Stimulated activated CD8-positive, alpha-beta memory T cell treated with anti-CD3 and anti-CD28 coated beads, Interleukin-4, amount 100 ng/mL, for 1 hour (primary cell): ENCODE measurements at regions not wholly inside any gene's neighbourhood (a gene's known extent, or its start where the extent isn't known, plus 50 kb on each side); places are given as distances from the start of the nearest gene placed in this dataset.

Experiments
- DNase-seq, 2 donors: peaks; one replicate each; pipeline ENCODE4 v3.0.0-alpha.2; 2020; ENCODE audit warnings: low read depth in 2 of 2, low spot score in 1 of 2

- no peak for DNase-seq
Measured at GRCh38 chr17:65477600-65477999, 83.8 kb downstream of the AXIN2 start.

- DNase-seq = no peak
Measured at GRCh38 chr17:65474660-65475059, 86.8 kb downstream of the AXIN2 start.

- no peak for DNase-seq
Measured at GRCh38 chr17:65473985-65474384, 87.5 kb downstream of the AXIN2 start.

- DNase-seq = no peak
Measured at GRCh38 chr17:65473363-65473762, 88.1 kb downstream of the AXIN2 start.

- DNase-seq = no peak
Measured at GRCh38 chr17:65472666-65473309, 88.7 kb downstream of the AXIN2 start.

GRCh38 chr17:65470783-65471182 lies 90.7 kb downstream of the AXIN2 start:
- no peak for DNase-seq

- DNase-seq = no peak
Measured at GRCh38 chr17:65468321-65468720, 93.1 kb downstream of the AXIN2 start.

GRCh38 chr17:65467156-65467555 lies 94.3 kb downstream of the AXIN2 start:
- no peak for DNase-seq

- DNase-seq = no peak
Measured at GRCh38 chr17:65466547-65466946, 94.9 kb downstream of the AXIN2 start.

GRCh38 chr17:65463242-65463641 lies 98.2 kb downstream of the AXIN2 start:
- DNase-seq = no peak

GRCh38 chr17:65459677-65460347 lies 101.6 kb downstream of the AXIN2 start:
- DNase-seq = no peak

GRCh38 chr17:65457635-65458257 lies 103.7 kb downstream of the AXIN2 start:
- DNase-seq = no peak

GRCh38 chr17:65457183-65457582 lies 104.3 kb downstream of the AXIN2 start:
- DNase-seq = no peak

- no peak for DNase-seq
Measured at GRCh38 chr17:65456368-65457151, 104.9 kb downstream of the AXIN2 start.

- DNase-seq = no peak
Measured at GRCh38 chr17:65455972-65456343, 105.5 kb downstream of the AXIN2 start.

- DNase-seq = no peak
Measured at GRCh38 chr17:65455154-65455971, 106.1 kb downstream of the AXIN2 start.

- no peak for DNase-seq
Measured at GRCh38 chr17:65453204-65453931, 108.1 kb downstream of the AXIN2 start.

GRCh38 chr17:65449495-65449894 lies 112.0 kb downstream of the AXIN2 start:
- DNase-seq = no peak

GRCh38 chr17:65447823-65448222 lies 113.6 kb downstream of the AXIN2 start:
- no peak for DNase-seq

- DNase-seq = no peak
Measured at GRCh38 chr17:65446838-65447526, 114.5 kb downstream of the AXIN2 start.
